ENCODE measurements at regions not wholly inside any gene's neighbourhood (a gene's known extent, or its start where the extent isn't known, plus 50 kb on each side); places are given as distances from the start of the nearest gene placed in this dataset.

DNA sequence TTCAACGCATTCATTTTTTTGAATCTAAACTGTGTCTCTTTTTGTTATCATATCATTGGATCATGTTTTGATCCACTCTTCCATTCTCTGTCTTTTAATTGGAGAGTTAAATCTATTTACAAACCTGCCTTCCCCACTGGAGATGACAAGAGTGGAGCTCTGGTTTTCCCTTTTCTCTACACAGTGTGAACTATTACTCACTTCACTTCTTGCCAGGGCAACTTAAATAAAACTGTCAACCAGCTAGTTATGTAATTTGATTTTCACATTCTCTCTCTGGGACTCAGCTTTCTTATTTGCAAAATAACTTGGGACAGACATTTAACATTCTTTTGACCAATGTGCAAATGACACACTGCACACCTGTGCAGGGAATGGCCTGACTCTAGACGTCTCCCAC is 230.8 kb upstream of the CST7 start:
- Histone ChIP-seq H3K36me3 (ENCODE audit: insufficient read depth, insufficient read length, low read length) (no peaks in the 10 kb centered on the region), H3K9ac (ENCODE audit: insufficient read length, low read depth) (no peak overlapping the region), H3K9me3 (ENCODE audit: insufficient read depth, low read length) (no peaks in the 10 kb centered on the region), H3K4me3 (ENCODE audit: insufficient read length, low read depth) (no peak overlapping the region), H3K27me3 (ENCODE audit: insufficient read depth, insufficient read length) (no peaks in the 10 kb centered on the region), H3K4me1 (ENCODE audit: insufficient read depth, insufficient read length) (no peaks in the 10 kb centered on the region)
- TF ChIP-seq YY1 (IDR thresholded peaks at IDR 0.05; ENCODE audit: insufficient read depth, insufficient read length) = no peak
- DNase-seq (ENCODE audit: low read depth, low spot score) = no peak

DNA sequence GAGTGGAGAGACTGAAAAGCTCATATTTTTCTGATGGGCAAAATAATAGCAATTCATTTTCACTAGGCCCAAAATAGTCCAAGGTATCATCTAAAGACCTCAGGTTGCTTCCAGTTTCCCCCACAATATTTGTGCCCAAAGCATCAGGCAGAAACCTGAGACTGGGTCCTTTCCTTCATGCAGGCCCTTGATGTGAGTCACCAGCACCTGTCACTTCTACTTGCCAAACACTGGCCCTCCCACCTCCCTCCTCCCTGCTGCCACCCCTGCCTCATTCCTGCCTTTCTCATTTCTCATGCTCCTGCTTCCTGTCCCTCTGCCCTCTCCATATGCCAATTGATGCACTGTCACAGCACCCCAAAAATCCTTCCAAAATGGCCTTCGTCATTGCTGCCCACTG is 230.4 kb upstream of the CST7 start:
- H3K4me3 ChIP-seq (ENCODE audit: insufficient read length, low read depth) = no peak overlapping the region
- no peaks in the 10 kb centered on the region for H3K4me1 ChIP-seq (ENCODE audit: insufficient read depth, insufficient read length)
- TF ChIP-seq ZNF274 (IDR thresholded peaks at IDR 0.05; ENCODE audit: low read depth, low read length) = no peak
- TF ChIP-seq SUZ12 (IDR thresholded peaks at IDR 0.05; ENCODE audit: extremely low read depth, insufficient read depth, insufficient read length) = no peak
- TF ChIP-seq YY1 (IDR thresholded peaks at IDR 0.05; ENCODE audit: insufficient read depth, insufficient read length) = no peak
- H3K9me3 ChIP-seq (ENCODE audit: insufficient read depth, low read length) = no peaks in the 10 kb centered on the region
- H3K36me3 ChIP-seq (ENCODE audit: insufficient read depth, insufficient read length, low read length) = no peaks in the 10 kb centered on the region
- no peak overlapping the region for H3K9ac ChIP-seq (ENCODE audit: insufficient read length, low read depth)
- DNase-seq (ENCODE audit: low read depth, low spot score) = no peak
- H3K27me3 ChIP-seq (ENCODE audit: insufficient read depth, insufficient read length) = no peaks in the 10 kb centered on the region

DNA sequence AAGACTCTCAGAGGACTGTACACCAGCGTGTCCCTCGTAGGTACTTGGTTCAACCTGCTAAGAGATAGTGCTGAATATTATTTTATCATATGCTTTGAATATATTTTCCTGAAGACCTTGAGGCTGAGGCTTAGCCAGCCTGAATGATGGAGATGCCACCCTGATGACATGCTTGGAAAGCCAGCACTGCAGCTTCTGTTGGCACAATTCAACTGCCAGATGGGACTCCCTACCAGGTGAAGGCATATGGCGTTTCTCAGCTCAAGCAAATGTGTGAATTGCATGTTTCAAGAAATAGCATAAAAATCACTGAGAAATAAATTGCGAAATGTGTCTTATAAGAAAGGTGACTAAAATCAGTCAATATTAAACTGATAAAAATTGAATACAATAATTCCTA is 228.1 kb upstream of the CST7 start:
- H3K4me1 ChIP-seq (ENCODE audit: insufficient read depth, insufficient read length) = no peaks in the 10 kb centered on the region
- H3K9me3 ChIP-seq (ENCODE audit: insufficient read depth, low read length) = 0 out of 2 replicates have a peak, but pooled peaks cover 5% of the 10 kb centered on the region
- TF ChIP-seq SUZ12 (IDR thresholded peaks at IDR 0.05; ENCODE audit: extremely low read depth, insufficient read depth, insufficient read length) (no peak), ZNF274 (IDR thresholded peaks at IDR 0.05; ENCODE audit: low read depth, low read length) (no peak), YY1 (IDR thresholded peaks at IDR 0.05; ENCODE audit: insufficient read depth, insufficient read length) (no peak)
- H3K4me3 ChIP-seq (ENCODE audit: insufficient read length, low read depth) = no peak overlapping the region
- no peaks in the 10 kb centered on the region for H3K36me3 ChIP-seq (ENCODE audit: insufficient read depth, insufficient read length, low read length)
- no peak for DNase-seq (ENCODE audit: low read depth, low spot score)
- no peak overlapping the region for H3K9ac ChIP-seq (ENCODE audit: insufficient read length, low read depth)
- H3K27me3 ChIP-seq (ENCODE audit: insufficient read depth, insufficient read length) = no peaks in the 10 kb centered on the region

DNA sequence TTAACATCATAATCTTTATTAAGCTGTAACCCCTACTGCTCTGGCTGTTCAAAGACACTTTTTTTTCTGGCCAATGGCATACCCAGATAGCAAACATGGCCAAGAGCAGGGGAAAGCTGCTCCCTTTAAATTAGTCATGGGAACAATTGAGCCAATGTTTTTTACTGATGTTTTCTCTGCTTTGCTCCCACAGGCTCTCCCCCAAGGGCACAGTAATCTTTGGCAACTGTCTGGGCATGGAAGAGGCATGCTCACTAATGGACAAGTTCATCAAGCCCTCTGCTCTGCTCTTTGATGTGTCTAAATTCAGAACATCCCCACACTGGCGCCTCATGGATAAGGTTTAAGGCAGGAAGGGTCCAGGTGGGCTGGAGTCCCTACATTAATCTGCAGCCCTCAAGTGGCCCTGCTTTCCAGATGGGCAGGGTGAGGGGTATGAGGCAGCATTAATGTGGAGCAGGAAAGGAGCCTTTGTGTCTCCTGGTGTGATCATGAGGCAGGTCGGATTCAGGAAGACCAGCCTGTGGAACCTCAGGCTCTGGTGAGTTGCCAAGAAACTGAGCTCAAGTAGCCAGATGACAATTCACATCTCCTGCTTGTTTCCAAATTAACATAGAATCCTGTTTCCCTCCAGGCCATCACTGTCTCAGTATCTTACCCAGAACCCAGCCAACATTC is 227.0 kb upstream of the CST7 start:
- H3K27me3 ChIP-seq (ENCODE audit: insufficient read depth, insufficient read length) = no peaks in the 10 kb centered on the region
- no peak for TF ChIP-seq SUZ12 (IDR thresholded peaks at IDR 0.05; ENCODE audit: extremely low read depth, insufficient read depth, insufficient read length)
- TF ChIP-seq ZNF274 (IDR thresholded peaks at IDR 0.05; ENCODE audit: low read depth, low read length) = no peak
- TF ChIP-seq YY1 (IDR thresholded peaks at IDR 0.05; ENCODE audit: insufficient read depth, insufficient read length) = no peak
- DNase-seq (ENCODE audit: low read depth, low spot score) = no peak
- no peaks in the 10 kb centered on the region for H3K36me3 ChIP-seq (ENCODE audit: insufficient read depth, insufficient read length, low read length)
- no peaks in the 10 kb centered on the region for H3K4me1 ChIP-seq (ENCODE audit: insufficient read depth, insufficient read length)
- H3K9ac ChIP-seq (ENCODE audit: insufficient read length, low read depth) = no peak overlapping the region
- H3K9me3 ChIP-seq (ENCODE audit: insufficient read depth, low read length) = 0 out of 2 replicates have a peak, but pooled peaks cover 5% of the 10 kb centered on the region
- no peak overlapping the region for H3K4me3 ChIP-seq (ENCODE audit: insufficient read length, low read depth)

DNA sequence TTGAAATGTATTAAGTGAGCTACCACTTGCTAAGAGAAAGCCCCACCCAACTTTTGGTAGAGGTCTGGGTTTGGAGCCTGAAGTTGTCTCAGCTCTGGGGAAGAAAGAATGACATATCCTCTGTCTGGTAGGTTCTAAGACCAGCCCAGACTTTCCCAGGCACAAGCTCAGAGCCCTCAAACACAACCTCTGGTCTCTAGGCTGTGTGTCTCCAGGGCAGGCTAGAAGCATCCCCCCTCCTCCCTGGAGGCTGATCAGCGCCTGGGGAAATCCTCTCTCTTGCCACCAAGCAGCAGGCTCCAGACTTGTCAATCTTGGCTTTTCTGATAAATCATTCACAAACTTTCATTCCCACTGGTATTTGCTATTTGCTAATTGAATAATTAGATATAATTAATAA is 226.5 kb upstream of the CST7 start:
- H3K4me3 ChIP-seq (ENCODE audit: insufficient read length, low read depth) = no peak overlapping the region
- DNase-seq (ENCODE audit: low read depth, low spot score) = no peak
- no peak overlapping the region for H3K9ac ChIP-seq (ENCODE audit: insufficient read length, low read depth)
- no peaks in the 10 kb centered on the region for H3K36me3 ChIP-seq (ENCODE audit: insufficient read depth, insufficient read length, low read length)
- TF ChIP-seq SUZ12 (IDR thresholded peaks at IDR 0.05; ENCODE audit: extremely low read depth, insufficient read depth, insufficient read length) = no peak
- TF ChIP-seq YY1 (IDR thresholded peaks at IDR 0.05; ENCODE audit: insufficient read depth, insufficient read length) = no peak
- no peak for TF ChIP-seq ZNF274 (IDR thresholded peaks at IDR 0.05; ENCODE audit: low read depth, low read length)
- no peaks in the 10 kb centered on the region for H3K4me1 ChIP-seq (ENCODE audit: insufficient read depth, insufficient read length)
- H3K9me3 ChIP-seq (ENCODE audit: insufficient read depth, low read length) = 0 out of 2 replicates have a peak, but pooled peaks cover 5% of the 10 kb centered on the region
- no peaks in the 10 kb centered on the region for H3K27me3 ChIP-seq (ENCODE audit: insufficient read depth, insufficient read length)

DNA sequence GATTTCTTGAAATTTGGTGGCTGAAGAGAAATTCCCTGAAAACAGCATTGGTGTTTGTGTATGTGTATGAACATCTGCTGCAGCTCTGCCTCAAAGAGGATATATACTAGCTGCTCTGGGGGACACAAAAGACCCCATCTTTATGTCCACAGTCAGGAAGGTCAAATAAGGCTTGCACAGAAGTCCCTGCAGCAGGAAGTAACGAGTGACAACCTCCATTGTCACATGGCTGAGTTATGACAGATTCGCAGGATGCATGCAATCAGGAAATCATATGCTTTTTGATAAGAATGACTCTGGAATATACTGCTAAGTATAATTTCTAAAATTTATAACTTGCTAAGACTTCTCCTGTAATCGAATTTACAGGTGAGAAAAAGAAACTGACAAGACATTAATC is 225.9 kb upstream of the CST7 start:
- H3K36me3 ChIP-seq (ENCODE audit: insufficient read depth, insufficient read length, low read length) = no peaks in the 10 kb centered on the region
- H3K4me3 ChIP-seq (ENCODE audit: insufficient read length, low read depth) = no peak overlapping the region
- no peak for TF ChIP-seq YY1 (IDR thresholded peaks at IDR 0.05; ENCODE audit: insufficient read depth, insufficient read length)
- TF ChIP-seq SUZ12 (IDR thresholded peaks at IDR 0.05; ENCODE audit: extremely low read depth, insufficient read depth, insufficient read length) = no peak
- TF ChIP-seq ZNF274 (IDR thresholded peaks at IDR 0.05; ENCODE audit: low read depth, low read length) = no peak
- H3K9ac ChIP-seq (ENCODE audit: insufficient read length, low read depth) = no peak overlapping the region
- 0 out of 2 replicates have a peak, but pooled peaks cover 5% of the 10 kb centered on the region for H3K9me3 ChIP-seq (ENCODE audit: insufficient read depth, low read length)
- no peaks in the 10 kb centered on the region for H3K4me1 ChIP-seq (ENCODE audit: insufficient read depth, insufficient read length)
- DNase-seq (ENCODE audit: low read depth, low spot score) = no peak
- H3K27me3 ChIP-seq (ENCODE audit: insufficient read depth, insufficient read length) = no peaks in the 10 kb centered on the region

DNA sequence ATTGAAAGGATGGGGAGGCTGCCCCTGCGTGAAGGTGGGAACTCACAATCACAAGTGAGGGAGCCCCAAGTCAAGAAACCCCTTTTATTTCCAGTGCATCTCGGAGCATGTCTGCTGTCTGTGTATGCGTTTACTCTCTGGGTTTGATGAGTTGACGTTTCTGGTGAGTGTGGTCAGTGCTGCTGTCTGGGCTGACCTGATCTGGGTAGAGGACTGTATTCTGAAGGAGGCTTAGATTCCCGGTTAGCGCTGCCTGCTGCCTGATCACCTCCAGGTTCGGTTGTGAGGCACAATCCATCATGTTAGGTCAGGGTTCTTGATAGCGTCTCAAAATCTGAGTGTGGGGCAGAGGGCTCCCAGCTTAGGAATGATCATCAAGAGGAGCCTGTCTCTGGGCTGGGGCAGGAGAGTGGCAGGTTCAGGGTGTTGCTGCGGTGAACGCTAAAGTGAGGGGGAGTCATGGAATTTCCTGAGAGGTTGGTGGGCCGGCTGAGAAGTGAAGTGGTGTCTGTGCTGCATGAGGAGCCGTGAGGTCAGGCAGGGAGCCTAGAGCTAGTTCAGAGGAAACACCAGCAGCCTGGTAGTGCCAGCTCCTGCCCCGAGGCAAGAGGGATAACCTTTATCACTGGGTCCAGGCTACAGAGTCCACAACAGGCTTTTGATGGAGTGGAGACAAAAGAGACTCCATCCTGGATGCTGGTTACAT is 225.3 kb upstream of the CST7 start:
- DNase-seq (ENCODE audit: low read depth, low spot score) = no peak
- Histone ChIP-seq H3K9ac (ENCODE audit: insufficient read length, low read depth) (no peak overlapping the region), H3K9me3 (ENCODE audit: insufficient read depth, low read length) (0 out of 2 replicates have a peak, but pooled peaks cover 5% of the 10 kb centered on the region), H3K4me3 (ENCODE audit: insufficient read length, low read depth) (no peak overlapping the region), H3K27me3 (ENCODE audit: insufficient read depth, insufficient read length) (no peaks in the 10 kb centered on the region), H3K36me3 (ENCODE audit: insufficient read depth, insufficient read length, low read length) (no peaks in the 10 kb centered on the region), H3K4me1 (ENCODE audit: insufficient read depth, insufficient read length) (no peaks in the 10 kb centered on the region)
- TF ChIP-seq SUZ12 (IDR thresholded peaks at IDR 0.05; ENCODE audit: extremely low read depth, insufficient read depth, insufficient read length) = no peak

Data from NT2/D1 (cell line).